Caco-2 (cell line): ENCODE measurements at regions not wholly inside any gene's neighbourhood (a gene's known extent, or its start where the extent isn't known, plus 50 kb on each side); places are given as distances from the start of the nearest gene placed in this dataset.

Source experiments
- BruUV-seq: library from RNA; stranded (reverse); fragments of 400-500 nt; replicated peaks from 2 replicates; lab custom pipeline; 2021; lab: Mats Ljungman, UMichigan
- CTCF ChIA-PET: fragments of 300-600 bp; sonication (Branson Sonifier 250); formaldehyde crosslinking; loops from one replicate; lab custom pipeline; 2022; ENCODE audit warnings: antibody characterized with exemption; lab: Charles Lee
- POLR2A ChIA-PET: fragments of 300-600 bp; sonication (Branson Sonifier 250); formaldehyde crosslinking; loops from one replicate; lab custom pipeline; 2022; ENCODE audit warnings: antibody characterized with exemption; lab: Charles Lee
- DNase-seq, 2 experiments: peaks; one replicate each; pipeline versions ENCODE4 v3.0.0 to v3.0.0-alpha.2; 2020 to 2022
- H3K27me3 ChIP-seq: replicated peaks from 2 replicates; pipeline ENCODE4 v1.6.0; 2011; ENCODE audit warnings: low read length; ENCODE audit not compliant: control insufficient read depth, insufficient read depth
- H3K36me3 ChIP-seq: 2 replicates; pipeline ENCODE4 v1.5.1; 2011; ENCODE audit warnings: low read length; ENCODE audit not compliant: control insufficient read depth, insufficient read depth
- H3K4me1 ChIP-seq: fragments of 250-450 bp; sonication (Bioruptor Pico); 2 replicates; pipeline ENCODE4 v1.5.1; 2020; ENCODE audit warnings: mild to moderate bottlenecking
- H3K4me3 ChIP-seq: 2 replicates; pipeline ENCODE4 v1.5.1; 2011; ENCODE audit warnings: low read depth, mild to moderate bottlenecking, control low read depth, low read length
- H3K9me3 ChIP-seq: fragments of 250-450 bp; sonication (Bioruptor Pico); 2 replicates; pipeline ENCODE4 v1.5.1; 2020; ENCODE audit warnings: mild to moderate bottlenecking, moderate library complexity
- H3K27ac Mint-ChIP-seq: one replicate; pipeline ENCODE4 v1.8.0; 2022; ENCODE audit warnings: mixed read lengths; ENCODE audit not compliant: unreplicated experiment
- H3K27me3 Mint-ChIP-seq: one replicate; pipeline ENCODE4 v1.8.0; 2022; ENCODE audit warnings: mixed read lengths; ENCODE audit not compliant: insufficient read depth, unreplicated experiment
- H3K36me3 Mint-ChIP-seq: one replicate; pipeline ENCODE4 v1.8.0; 2022; ENCODE audit warnings: mild to moderate bottlenecking, mixed read lengths; ENCODE audit not compliant: insufficient read depth, unreplicated experiment
- H3K4me1 Mint-ChIP-seq: one replicate; pipeline ENCODE4 v1.8.0; 2022; ENCODE audit warnings: low read depth, mixed read lengths; ENCODE audit not compliant: unreplicated experiment
- H3K4me3 Mint-ChIP-seq: one replicate; pipeline ENCODE4 v1.8.0; 2022; ENCODE audit warnings: mild to moderate bottlenecking, moderate library complexity, mixed read lengths; ENCODE audit not compliant: unreplicated experiment
- H3K9me3 Mint-ChIP-seq: one replicate; pipeline ENCODE4 v1.8.0; 2022; ENCODE audit warnings: mixed read lengths; ENCODE audit not compliant: unreplicated experiment
- intact Hi-C: fragments of 100-400 bp; cut with micrococcal nuclease; formaldehyde crosslinking; loops from one replicate; pipeline ENCODE4 v1.10.0; 2022; ENCODE audit not compliant: unreplicated experiment
- TF ChIP-seq, protein P1 (sequence below), 2 experiments: fragments of 200-600 bp in 1 of 2; IDR thresholded peaks; 1 replicate in 1 of 2; 2 replicates in 1 of 2; pipeline versions ENCODE4 v1.5.1 to v1.8.0; 2011 to 2022; ENCODE audit warnings: antibody characterized with exemption in 1 of 2, control low read depth in 1 of 2, inconsistent platforms in 1 of 2, low read depth in 1 of 2, low read length in 1 of 2, mild to moderate bottlenecking in 1 of 2, moderate library complexity in 1 of 2; ENCODE audit not compliant: insufficient read depth in 1 of 2, severe bottlenecking in 1 of 2, unreplicated experiment in 1 of 2

DNA sequence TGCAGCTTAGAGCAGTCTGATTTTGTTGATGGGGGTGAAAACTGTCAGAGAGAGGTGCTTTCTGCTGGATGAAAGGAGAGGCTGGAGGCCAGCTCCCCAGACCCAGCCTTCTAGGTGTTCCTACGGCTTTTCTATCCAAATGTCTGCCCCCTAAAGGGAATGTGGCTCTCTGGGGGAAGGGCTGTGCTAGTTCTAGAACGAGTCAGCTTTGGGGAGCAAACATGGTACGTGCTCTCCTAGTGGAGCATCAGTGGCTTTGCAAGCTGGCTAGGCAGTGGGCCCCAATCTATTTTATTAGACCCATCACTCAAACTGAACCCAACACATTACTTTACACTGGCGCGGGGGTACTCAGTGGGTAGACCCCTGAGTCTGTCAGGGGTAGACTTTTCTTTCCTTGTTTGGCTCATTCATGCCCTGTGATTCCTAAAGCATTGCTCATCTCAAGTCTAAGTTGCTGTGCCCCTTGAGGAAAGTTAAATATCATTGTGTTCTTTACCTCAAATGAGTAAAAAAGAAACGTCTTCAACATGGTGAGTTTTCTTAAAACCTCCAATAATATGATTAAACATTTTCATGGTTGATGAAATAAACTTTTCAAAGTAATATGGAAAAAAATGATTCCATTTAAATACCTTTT lies 254.9 kb downstream of the DLEU7 start:
- Histone ChIP-seq H3K27me3 (no peaks in the 10 kb centered on the region), H3K9me3 (no peaks in the 10 kb centered on the region), H3K4me1 (no peaks in the 10 kb centered on the region), H3K36me3 (peaks cover 2% of the 10 kb centered on the region; the same call in 1 of the 2 replicates), H3K4me3 (no peak overlapping the region)
- no peak overlapping the region for H3K27ac Mint-ChIP-seq
- H3K4me1 Mint-ChIP-seq: no peaks in the 10 kb centered on the region
- no peaks in the 10 kb centered on the region for H3K27me3 Mint-ChIP-seq
- ChIA-PET CTCF (interaction anchor here (0.6 kb wide), 1 partner anchor 674 kb away, joined by 3 read pairs; no protein-coding TSS in a partner anchor), POLR2A (no interaction called here)
- no peak overlapping the region for H3K4me3 Mint-ChIP-seq
- no peaks in the 10 kb centered on the region for H3K36me3 Mint-ChIP-seq
- intact Hi-C loops: no loop called here
- BruUV-seq: no TSS peak
- TF ChIP-seq, protein P1, sequence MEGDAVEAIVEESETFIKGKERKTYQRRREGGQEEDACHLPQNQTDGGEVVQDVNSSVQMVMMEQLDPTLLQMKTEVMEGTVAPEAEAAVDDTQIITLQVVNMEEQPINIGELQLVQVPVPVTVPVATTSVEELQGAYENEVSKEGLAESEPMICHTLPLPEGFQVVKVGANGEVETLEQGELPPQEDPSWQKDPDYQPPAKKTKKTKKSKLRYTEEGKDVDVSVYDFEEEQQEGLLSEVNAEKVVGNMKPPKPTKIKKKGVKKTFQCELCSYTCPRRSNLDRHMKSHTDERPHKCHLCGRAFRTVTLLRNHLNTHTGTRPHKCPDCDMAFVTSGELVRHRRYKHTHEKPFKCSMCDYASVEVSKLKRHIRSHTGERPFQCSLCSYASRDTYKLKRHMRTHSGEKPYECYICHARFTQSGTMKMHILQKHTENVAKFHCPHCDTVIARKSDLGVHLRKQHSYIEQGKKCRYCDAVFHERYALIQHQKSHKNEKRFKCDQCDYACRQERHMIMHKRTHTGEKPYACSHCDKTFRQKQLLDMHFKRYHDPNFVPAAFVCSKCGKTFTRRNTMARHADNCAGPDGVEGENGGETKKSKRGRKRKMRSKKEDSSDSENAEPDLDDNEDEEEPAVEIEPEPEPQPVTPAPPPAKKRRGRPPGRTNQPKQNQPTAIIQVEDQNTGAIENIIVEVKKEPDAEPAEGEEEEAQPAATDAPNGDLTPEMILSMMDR (IDR thresholded peaks at IDR 0.05; ENCODE audit: insufficient read depth in 1 of 2, low read depth in 1 of 2, low read length in 1 of 2, severe bottlenecking in 1 of 2, unreplicated experiment in 1 of 2): no peak
- DNase-seq: no peak
- H3K9me3 Mint-ChIP-seq: no peaks in the 10 kb centered on the region

DNA sequence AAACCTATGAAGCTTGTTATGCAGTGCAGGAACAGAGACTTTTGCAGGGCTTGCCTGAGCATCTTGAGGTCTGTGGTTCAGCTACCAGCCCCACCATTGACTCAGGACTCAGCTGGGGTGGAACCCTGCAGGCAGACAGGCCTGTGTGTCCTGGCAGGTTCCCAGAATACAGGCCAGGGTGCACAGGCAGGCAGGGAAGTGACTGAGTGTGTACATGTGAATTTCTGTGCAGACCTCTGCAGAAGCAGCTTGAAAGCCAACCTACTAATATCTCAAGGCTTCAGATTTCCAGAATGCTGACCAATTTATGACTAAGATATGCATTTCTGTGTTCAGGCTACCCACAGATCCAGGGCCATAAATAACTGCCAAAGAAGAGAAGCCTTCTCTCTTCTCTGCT lies 254.4 kb downstream of the DLEU7 start:
- peaks cover 2% of the 10 kb centered on the region; the same call in 1 of the 2 replicates for H3K36me3 ChIP-seq
- no peak for DNase-seq
- no peaks in the 10 kb centered on the region for H3K4me1 ChIP-seq
- no peaks in the 10 kb centered on the region for H3K27me3 ChIP-seq
- H3K9me3 Mint-ChIP-seq: no peaks in the 10 kb centered on the region
- no peak overlapping the region for H3K27ac Mint-ChIP-seq
- TF ChIP-seq, protein P1 (IDR thresholded peaks at IDR 0.05; ENCODE audit: insufficient read depth in 1 of 2, low read depth in 1 of 2, low read length in 1 of 2, severe bottlenecking in 1 of 2, unreplicated experiment in 1 of 2): no peak
- H3K4me3 Mint-ChIP-seq: no peak overlapping the region
- CTCF ChIA-PET: no interaction called here
- no TSS peak for BruUV-seq
- intact Hi-C loops: no loop called here
- H3K9me3 ChIP-seq: no peaks in the 10 kb centered on the region
- H3K27me3 Mint-ChIP-seq: no peaks in the 10 kb centered on the region
- POLR2A ChIA-PET: no interaction called here
- no peaks in the 10 kb centered on the region for H3K4me1 Mint-ChIP-seq
- H3K4me3 ChIP-seq: no peak overlapping the region
- no peaks in the 10 kb centered on the region for H3K36me3 Mint-ChIP-seq

DNA sequence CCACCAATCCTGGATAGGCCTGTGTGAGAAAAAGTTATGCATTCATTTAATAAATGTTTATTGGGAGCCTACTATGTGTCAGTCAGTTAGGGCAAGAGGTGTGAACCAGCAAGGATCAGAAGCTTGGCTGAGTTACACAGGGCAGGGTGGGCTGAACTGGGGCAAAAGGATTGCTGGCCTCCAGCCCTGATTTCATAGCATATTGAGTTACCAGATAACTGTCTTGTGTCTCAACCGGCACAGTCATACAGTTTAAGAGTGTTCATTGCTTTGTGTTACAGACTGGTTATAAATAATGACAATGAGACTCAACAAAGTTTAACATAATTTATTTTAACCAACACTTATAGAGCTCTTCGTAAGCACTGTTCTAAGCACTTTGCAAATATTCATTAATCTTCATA lies 253.8 kb downstream of the DLEU7 start:
- H3K27me3 Mint-ChIP-seq: no peaks in the 10 kb centered on the region
- H3K27ac Mint-ChIP-seq: no peak overlapping the region
- no peaks in the 10 kb centered on the region for H3K9me3 Mint-ChIP-seq
- H3K27me3 ChIP-seq: no peaks in the 10 kb centered on the region
- H3K4me3 Mint-ChIP-seq: no peak overlapping the region
- H3K4me1 ChIP-seq: 0 out of 2 replicates have a peak, but pooled peaks cover 2% of the 10 kb centered on the region
- TF ChIP-seq, protein P1 (IDR thresholded peaks at IDR 0.05; ENCODE audit: insufficient read depth in 1 of 2, low read depth in 1 of 2, low read length in 1 of 2, severe bottlenecking in 1 of 2, unreplicated experiment in 1 of 2): no peak
- no peak for DNase-seq
- H3K4me1 Mint-ChIP-seq: no peaks in the 10 kb centered on the region
- H3K4me3 ChIP-seq: no peak overlapping the region
- POLR2A ChIA-PET: no interaction called here
- no peaks in the 10 kb centered on the region for H3K36me3 Mint-ChIP-seq
- H3K9me3 ChIP-seq: no peaks in the 10 kb centered on the region
- intact Hi-C loops: no loop called here
- BruUV-seq: no TSS peak
- CTCF ChIA-PET: interaction anchor here (1.2 kb wide), 1 partner anchor 322 kb away, joined by 3 read pairs; no protein-coding TSS in a partner anchor
- H3K36me3 ChIP-seq: peaks cover 2% of the 10 kb centered on the region; the same call in 1 of the 2 replicates
